GM12878 (cell line): ENCODE measurements at regions not wholly inside any gene's neighbourhood (a gene's known extent, or its start where the extent isn't known, plus 50 kb on each side); places are given as distances from the start of the nearest gene placed in this dataset.

Experiments used
- EZH2 ChIP-seq: IDR thresholded peaks from 2 replicates; pipeline ENCODE4 v1.6.1; 2012; ENCODE audit warnings: low read depth, mild to moderate bottlenecking, control low read depth, inconsistent platforms, low read length, borderline replicate concordance; ENCODE audit not compliant: control insufficient read depth
- RAD21 ChIP-seq: IDR thresholded peaks from 2 replicates; pipeline ENCODE4 v1.6.1; 2011; ENCODE audit warnings: mild to moderate bottlenecking, low read depth, low read length, moderate library complexity; ENCODE audit not compliant: insufficient read depth

- no peak for TF ChIP-seq RAD21
- no peak for TF ChIP-seq EZH2
Measured at GRCh38 chr5:3659907-3660306, 64.3 kb downstream of the IRX1 start.
